Choroid plexus epithelial cell (primary cell): ENCODE measurements at regions not wholly inside any gene's neighbourhood (a gene's known extent, or its start where the extent isn't known, plus 50 kb on each side); places are given as distances from the start of the nearest gene placed in this dataset.

ENCODE experiments used
- DNase-seq: peaks from one replicate; pipeline ENCODE4 v3.0.0-alpha.2; 2010; ENCODE audit warnings: low read depth
- H3K4me3 ChIP-seq: 2 replicates; pipeline ENCODE4 v1.5.1; 2011; ENCODE audit warnings: low read depth, mild to moderate bottlenecking, control low read depth, low read length, moderate library complexity
- CTCF ChIP-seq: conservative IDR thresholded peaks from 2 replicates; pipeline ENCODE4 v1.5.1; 2011; ENCODE audit warnings: low read depth, mild to moderate bottlenecking, control low read depth, inconsistent platforms, low read length, moderate library complexity

DNA sequence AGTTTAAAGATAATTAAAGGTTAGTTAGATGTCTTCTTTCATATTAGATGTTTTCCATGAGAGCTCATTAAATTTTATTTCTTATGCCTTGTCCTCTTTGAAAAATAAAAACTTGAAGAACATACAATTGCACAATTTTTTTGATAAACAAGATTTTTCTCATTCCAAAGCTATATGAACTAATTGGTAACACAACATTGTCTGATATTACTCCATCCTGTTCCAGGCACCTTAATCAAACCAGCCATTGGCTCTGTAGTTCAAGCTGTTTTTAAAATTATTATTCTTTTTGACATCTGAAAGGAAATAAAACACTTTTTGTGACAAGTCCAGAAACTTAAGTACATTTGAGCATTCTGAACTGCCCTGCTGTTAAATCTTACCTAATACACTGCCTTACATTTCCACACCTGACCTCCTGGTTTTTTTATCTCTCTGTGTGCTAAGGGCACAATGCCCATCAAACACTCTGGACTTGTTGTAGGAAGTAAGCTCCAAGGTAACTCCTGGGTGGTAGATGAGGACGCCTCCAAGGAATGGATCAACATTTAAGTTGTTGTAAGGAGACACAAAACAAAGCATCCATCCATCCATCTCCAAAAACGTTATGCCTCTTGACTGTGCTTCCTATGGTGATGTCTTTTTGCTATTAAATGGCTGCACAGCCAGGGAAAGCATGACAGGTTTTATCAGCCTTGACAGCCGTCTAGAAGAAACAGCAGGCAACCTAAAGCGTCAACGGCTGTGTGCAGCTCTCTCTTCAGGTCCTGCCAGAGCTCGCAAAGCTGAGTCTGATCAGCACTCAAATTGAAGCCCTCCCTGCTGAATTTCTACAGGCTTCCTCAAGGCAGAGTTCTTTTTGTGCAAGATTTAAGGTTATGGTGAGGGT is 449.9 kb upstream of the FLRT2 start:
- TF ChIP-seq CTCF, result no peak
- no peak overlapping the region for H3K4me3 ChIP-seq
- no peak for DNase-seq

DNA sequence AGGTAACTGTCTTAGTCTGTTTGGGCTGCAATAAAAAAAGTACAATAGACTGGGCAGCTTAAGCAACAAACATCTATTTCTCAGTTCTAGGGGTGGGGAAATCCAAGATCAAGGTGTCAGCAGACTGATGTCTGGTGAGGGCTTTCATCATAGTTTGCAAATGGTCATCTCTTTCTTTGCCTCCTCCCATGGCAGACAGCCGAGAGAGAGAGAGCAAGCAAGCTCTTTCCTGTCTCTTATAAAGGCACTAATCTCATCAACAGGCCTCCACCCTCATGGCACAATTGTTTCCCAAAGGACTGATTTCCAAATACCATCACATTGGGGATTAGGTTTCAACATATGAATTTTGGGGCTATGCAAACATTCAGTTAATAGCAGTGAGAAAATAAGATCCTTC is 445.6 kb upstream of the FLRT2 start:
- no peak for DNase-seq
- no peak overlapping the region for H3K4me3 ChIP-seq
- TF ChIP-seq CTCF, result no peak

DNA sequence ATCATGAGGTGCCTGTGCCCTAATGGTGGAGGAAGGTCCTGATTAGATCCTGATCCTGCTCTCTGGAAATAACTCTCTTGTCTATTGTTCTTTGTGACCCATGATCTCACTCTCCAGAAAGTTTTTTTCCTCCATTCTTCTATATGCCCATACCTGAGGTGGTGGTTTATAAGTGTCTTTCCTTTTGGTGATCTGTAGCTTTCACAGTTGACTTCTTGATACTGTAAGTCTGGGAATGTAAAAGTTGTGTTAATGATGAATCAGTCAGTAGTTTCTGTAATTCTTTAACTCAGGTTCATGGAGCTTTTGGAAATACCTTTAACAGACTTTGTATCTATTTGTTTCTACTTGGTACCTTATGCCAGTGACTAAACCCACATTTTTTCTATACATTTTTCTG is 444.0 kb upstream of the FLRT2 start:
- DNase-seq, result no peak
- no peak overlapping the region for H3K4me3 ChIP-seq
- no peak for TF ChIP-seq CTCF

DNA sequence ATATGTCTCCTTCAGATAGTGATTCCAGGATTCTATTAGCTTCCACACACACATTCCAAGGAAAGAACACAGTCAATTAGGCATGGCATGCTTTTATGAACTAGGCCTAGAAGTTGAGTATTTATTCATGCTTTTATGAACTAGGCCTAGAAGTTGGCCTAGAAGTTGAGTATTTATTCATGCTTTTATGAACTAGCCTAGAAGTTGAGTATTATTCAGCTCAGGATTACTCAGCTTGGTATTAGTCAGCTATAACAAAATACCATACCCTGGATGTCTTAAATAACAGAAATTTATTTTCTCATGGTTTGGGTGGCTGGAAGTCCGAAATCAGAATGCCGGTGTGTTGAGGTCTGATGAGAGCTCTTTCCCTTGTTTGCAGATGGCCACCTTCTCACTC is 442.7 kb upstream of the FLRT2 start:
- TF ChIP-seq CTCF, result no peak
- H3K4me3 ChIP-seq, result no peak overlapping the region
- DNase-seq, result peak; percentile 21

DNA sequence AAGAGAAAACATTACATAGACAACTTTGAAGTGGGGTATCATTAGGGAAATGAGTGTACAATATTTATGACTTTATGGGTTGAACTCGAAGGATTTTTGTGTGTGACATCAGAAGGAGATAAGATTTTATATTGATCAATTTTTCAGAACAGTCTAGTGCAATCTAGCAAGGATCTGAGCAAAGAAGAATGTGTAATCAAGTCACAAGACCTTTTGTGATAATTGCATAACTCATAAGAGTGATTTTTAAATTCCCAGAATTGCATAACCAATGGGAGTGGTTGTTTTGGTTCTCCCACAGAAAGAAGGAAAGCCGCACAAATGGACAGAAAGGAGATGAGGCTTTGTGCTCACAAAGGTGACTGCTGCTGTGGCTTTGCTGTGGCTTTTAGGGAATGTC is 441.8 kb upstream of the FLRT2 start:
- TF ChIP-seq CTCF, result no peak
- peak; percentile 48 for DNase-seq
- H3K4me3 ChIP-seq, result no peak overlapping the region

GRCh38 chr14:85090681-85091080 is 439.3 kb upstream of the FLRT2 start:
- TF ChIP-seq CTCF, result no peak

GRCh38 chr14:85093631-85094330 is 436.2 kb upstream of the FLRT2 start:
- H3K4me3 ChIP-seq, result no peak overlapping the region
- peak; percentile 42 for DNase-seq
- no peak for TF ChIP-seq CTCF

More at GRCh38 chr14:85090681-85091080, 439.3 kb upstream of the FLRT2 start:
- peak; percentile 50 for DNase-seq
- H3K4me3 ChIP-seq, result no peak overlapping the region
